SU-DHL-6 (cell line): ENCODE measurements at regions not wholly inside any gene's neighbourhood (a gene's known extent, or its start where the extent isn't known, plus 50 kb on each side); places are given as distances from the start of the nearest gene placed in this dataset.

Experiments used
- H2AFZ ChIP-seq: fragments of 200-600 bp; sonication (generic); 2 replicates; pipeline ENCODE4 v1.6.1; 2014; ENCODE audit warnings: low read depth, mild to moderate bottlenecking, moderate library complexity, mixed read lengths, antibody characterized with exemption, low read length; ENCODE audit not compliant: severe bottlenecking
- H3F3A ChIP-seq: fragments of 200-600 bp; shearing (Covaris generic); 2 replicates; pipeline ENCODE4 v1.6.0; 2016; ENCODE audit warnings: antibody characterized with exemption, mild to moderate bottlenecking; ENCODE audit not compliant: insufficient read depth
- H3K27ac ChIP-seq: fragments of 200-600 bp; sonication (generic); 2 replicates; pipeline ENCODE4 v1.5.1; 2016; ENCODE audit warnings: low read depth, mild to moderate bottlenecking, low read length, moderate library complexity, mixed read lengths
- H3K27me3 ChIP-seq: fragments of 200-600 bp; sonication (generic), shearing (Covaris generic); 2 replicates; pipeline ENCODE4 v1.6.0; 2014; ENCODE audit warnings: mild to moderate bottlenecking, low read length
- H3K36me3 ChIP-seq: fragments of 200-600 bp; sonication (generic); 2 replicates; pipeline ENCODE4 v1.6.1; 2014; ENCODE audit warnings: mild to moderate bottlenecking, low read length, mixed read lengths
- H3K4me2 ChIP-seq: fragments of 300-600, 200-600 bp; shearing (Covaris generic), sonication (generic); 2 replicates; pipeline ENCODE4 v1.6.0; 2014; ENCODE audit warnings: low read length, low read depth, mild to moderate bottlenecking; ENCODE audit not compliant: poor library complexity, severe bottlenecking
- H3K4me3 ChIP-seq: fragments of 200-600 bp; sonication (generic); 2 replicates; pipeline ENCODE4 v1.5.1; 2014; ENCODE audit warnings: antibody characterized with exemption, low read length, mild to moderate bottlenecking, mixed read lengths; ENCODE audit not compliant: insufficient read depth, poor library complexity, severe bottlenecking
- H3K79me2 ChIP-seq: fragments of 200-600 bp; sonication (generic); 2 replicates; pipeline ENCODE4 v1.6.1; 2014; ENCODE audit warnings: mild to moderate bottlenecking, low read length, moderate library complexity; ENCODE audit not compliant: insufficient read depth
- H3K9ac ChIP-seq: fragments of 200-600 bp; sonication (generic); 2 replicates; pipeline ENCODE4 v1.7.0; 2014; ENCODE audit warnings: mild to moderate bottlenecking, low read length
- H3K9me2 ChIP-seq: fragments of 200-600 bp; sonication (generic); replicated peaks from 2 replicates; pipeline ENCODE4 v1.6.1; 2014; ENCODE audit warnings: low read length; ENCODE audit not compliant: insufficient read depth
- H3K9me3 ChIP-seq: fragments of 200-600 bp; sonication (generic); 2 replicates; pipeline ENCODE4 v1.6.1; 2014; ENCODE audit warnings: low read length, mixed read lengths; ENCODE audit not compliant: insufficient read depth
- H4K20me1 ChIP-seq: fragments of 200-600 bp; sonication (generic); 2 replicates; pipeline ENCODE4 v1.6.1; 2014; ENCODE audit warnings: low read depth, mild to moderate bottlenecking, antibody characterized with exemption, low read length, moderate library complexity, mixed read lengths
- CTCF ChIP-seq: fragments of 200-600 bp; sonication (generic); IDR thresholded peaks from one replicate; pipeline ENCODE4 v1.5.1; 2017; ENCODE audit warnings: antibody characterized with exemption, mild to moderate bottlenecking, low read length, moderate library complexity; ENCODE audit not compliant: insufficient read depth, poor library complexity, severe bottlenecking
- EZH2phosphoT487 ChIP-seq: fragments of 200-600 bp; sonication (generic), shearing (Covaris generic); conservative IDR thresholded peaks from 2 replicates; pipeline ENCODE4 v1.6.1; 2018; ENCODE audit warnings: mild to moderate bottlenecking, antibody characterized with exemption, low read length, moderate library complexity, mixed read lengths

- Histone ChIP-seq H3K9me3 (no peaks in the 10 kb centered on the region), H3F3A (no peaks in the 10 kb centered on the region)
Observed at GRCh38 chr19:28196101-28196500, 1016.9 kb downstream of the UQCRFS1 start.

GRCh38 chr19:28185646-28186045, 1027.3 kb downstream of the UQCRFS1 start:
- TF ChIP-seq CTCF = no peak
- TF ChIP-seq EZH2phosphoT487 = no peak
- Histone ChIP-seq H3K9ac (no peak overlapping the region), H3K36me3 (no peaks in the 10 kb centered on the region), H3K4me3 (no peak overlapping the region), H3K27me3 (no peaks in the 10 kb centered on the region), H3K79me2 (no peaks in the 10 kb centered on the region), H4K20me1 (no peaks in the 10 kb centered on the region), H3K4me2 (no peak overlapping the region), H3F3A (no peaks in the 10 kb centered on the region), H3K27ac (no peak overlapping the region), H2AFZ (no peak overlapping the region), H3K9me2 (no peaks in the 10 kb centered on the region), H3K9me3 (peaks cover 8% of the 10 kb centered on the region; the same call in 1 of the 2 replicates)

More at GRCh38 chr19:28196101-28196500, 1016.9 kb downstream of the UQCRFS1 start:
- Histone ChIP-seq H3K27me3 (no peaks in the 10 kb centered on the region), H3K27ac (no peak overlapping the region), H3K9ac (no peak overlapping the region), H3K9me2 (no peaks in the 10 kb centered on the region), H3K4me2 (no peak overlapping the region), H3K36me3 (no peaks in the 10 kb centered on the region), H3K79me2 (no peaks in the 10 kb centered on the region), H4K20me1 (no peaks in the 10 kb centered on the region), H2AFZ (no peak overlapping the region), H3K4me3 (no peak overlapping the region)
- no peak for TF ChIP-seq EZH2phosphoT487
- no peak for TF ChIP-seq CTCF

- H3F3A ChIP-seq = no peaks in the 10 kb centered on the region
- no peak overlapping the region for H3K4me2 ChIP-seq
- H3K9me3 ChIP-seq = peaks cover 8% of the 10 kb centered on the region; the same call in 1 of the 2 replicates
- no peaks in the 10 kb centered on the region for H3K27me3 ChIP-seq
- no peaks in the 10 kb centered on the region for H3K79me2 ChIP-seq
- H3K36me3 ChIP-seq = no peaks in the 10 kb centered on the region
- H3K9me2 ChIP-seq = no peaks in the 10 kb centered on the region
- H4K20me1 ChIP-seq = no peaks in the 10 kb centered on the region
- TF ChIP-seq CTCF (no peak), EZH2phosphoT487 (no peak)
- no peak overlapping the region for H3K9ac ChIP-seq
- no peak overlapping the region for H3K27ac ChIP-seq
- H2AFZ ChIP-seq = no peak overlapping the region
- no peak overlapping the region for H3K4me3 ChIP-seq
Observed at GRCh38 chr19:28184997-28185396, 1028.0 kb downstream of the UQCRFS1 start.

GRCh38 chr19:28176193-28176592, 1036.8 kb downstream of the UQCRFS1 start:
- Histone ChIP-seq H3K4me2 (no peak overlapping the region), H4K20me1 (no peaks in the 10 kb centered on the region), H3K36me3 (no peaks in the 10 kb centered on the region), H3K9ac (no peak overlapping the region), H2AFZ (no peak overlapping the region), H3K27ac (no peak overlapping the region), H3K9me2 (no peaks in the 10 kb centered on the region), H3F3A (no peaks in the 10 kb centered on the region), H3K9me3 (peaks cover 4% of the 10 kb centered on the region; the same call in 1 of the 2 replicates), H3K4me3 (no peak overlapping the region), H3K27me3 (no peaks in the 10 kb centered on the region), H3K79me2 (no peaks in the 10 kb centered on the region)
- no peak for TF ChIP-seq EZH2phosphoT487
- TF ChIP-seq CTCF = no peak
